Endodermal cell (in vitro differentiated cells): ENCODE measurements at regions not wholly inside any gene's neighbourhood (a gene's known extent, or its start where the extent isn't known, plus 50 kb on each side); places are given as distances from the start of the nearest gene placed in this dataset.

Experiments
- DNase-seq: peaks from one replicate; pipeline ENCODE4 v3.0.0-alpha.2; 2017
- H3K27ac ChIP-seq: 2 replicates; pipeline ENCODE4 v1.5.1; 2013; ENCODE audit warnings: mild to moderate bottlenecking, low read depth, low read length, moderate library complexity
- H3K27me3 ChIP-seq: 2 replicates; pipeline ENCODE4 v1.6.1; 2013; ENCODE audit warnings: mild to moderate bottlenecking, low read length, moderate library complexity; ENCODE audit not compliant: insufficient read depth, control insufficient read depth, poor library complexity, severe bottlenecking
- H3K36me3 ChIP-seq: 2 replicates; pipeline ENCODE4 v1.7.0; 2013; ENCODE audit warnings: mild to moderate bottlenecking, low read length, moderate library complexity; ENCODE audit not compliant: control insufficient read depth, insufficient read depth
- H3K4me1 ChIP-seq: one replicate; pipeline ENCODE4 v1.7.0; 2013; ENCODE audit warnings: low read length; ENCODE audit not compliant: control insufficient read depth, insufficient read depth
- H3K4me3 ChIP-seq: 2 replicates; pipeline ENCODE4 v1.5.1; 2013; ENCODE audit warnings: mild to moderate bottlenecking, low read length, moderate library complexity
- H3K9ac ChIP-seq: 2 replicates; pipeline ENCODE4 v1.6.1; 2013; ENCODE audit warnings: mild to moderate bottlenecking, low read length, moderate library complexity; ENCODE audit not compliant: poor library complexity, severe bottlenecking; ENCODE audit errors: extremely low read depth
- H3K9me3 ChIP-seq: 2 replicates; pipeline ENCODE4 v1.6.1; 2013; ENCODE audit warnings: mild to moderate bottlenecking, low read length, moderate library complexity; ENCODE audit not compliant: control insufficient read depth
- H3K27ac Mint-ChIP-seq: 2 replicates; pipeline ENCODE4 v1.8.0; 2020; ENCODE audit warnings: mixed read lengths
- H3K27me3 Mint-ChIP-seq: 2 replicates; pipeline ENCODE4 v1.8.0; 2021; ENCODE audit warnings: mild to moderate bottlenecking, mixed read lengths; ENCODE audit not compliant: insufficient read depth
- H3K36me3 Mint-ChIP-seq: 2 replicates; pipeline ENCODE4 v1.8.0; 2020; ENCODE audit warnings: low read depth, mixed read lengths
- H3K4me1 Mint-ChIP-seq: 2 replicates; pipeline ENCODE4 v1.8.0; 2020; ENCODE audit warnings: mixed read lengths
- H3K4me3 Mint-ChIP-seq: 2 replicates; pipeline ENCODE4 v1.8.0; 2020; ENCODE audit warnings: mild to moderate bottlenecking, moderate library complexity, mixed read lengths
- H3K9me3 Mint-ChIP-seq: 2 replicates; pipeline ENCODE4 v1.8.0; 2020; ENCODE audit warnings: mild to moderate bottlenecking, mixed read lengths
- CTCF ChIP-seq: fragments of 200-600 bp; sonication (generic); conservative IDR thresholded peaks from 2 replicates; pipeline ENCODE4 v1.5.0; 2021; ENCODE audit warnings: antibody characterized with exemption, mild to moderate bottlenecking
- WGBS, 2 experiments: methylation state at CpG; one replicate each; pipeline versions ENCODE4 v1.1.5 to v1.1.7; 2013; ENCODE audit warnings: missing lambda C conversion rate in 2 of 2, mixed read lengths in 1 of 2; ENCODE audit not compliant: insufficient coverage in 1 of 2, insufficient read length in 1 of 2; 5-methylcytosine and 5-hydroxymethylcytosine counted together

DNA sequence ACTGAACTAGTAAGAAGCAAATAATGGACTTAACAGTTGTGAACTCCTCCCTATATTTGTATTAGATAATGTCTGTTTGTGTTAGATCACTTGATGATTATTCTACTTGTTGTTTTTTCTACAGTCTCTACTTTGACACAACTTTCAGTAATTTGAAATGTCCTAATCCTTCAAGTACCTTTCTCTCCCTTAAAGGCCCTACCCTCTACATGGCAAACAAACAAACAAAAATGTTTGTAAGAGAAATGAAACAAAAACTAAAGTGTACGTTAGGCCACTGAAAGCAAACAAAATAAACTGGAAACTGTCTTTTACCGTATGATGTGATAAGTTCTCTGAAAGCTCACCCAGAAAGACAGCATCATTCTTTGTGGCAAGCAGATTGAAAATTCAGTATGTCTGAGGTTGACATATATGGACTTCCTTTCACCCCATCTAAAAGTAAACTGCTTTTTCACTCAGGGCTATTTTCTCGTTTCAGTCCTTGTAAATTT, 255.9 kb upstream of the SNX7 start:
- Mint-ChIP-seq H3K27me3 (peaks cover 2% of the 10 kb centered on the region), H3K27ac (no peak overlapping the region), H3K4me3 (no peak overlapping the region), H3K4me1 (peaks cover 30% of the 10 kb centered on the region), H3K9me3 (no peaks in the 10 kb centered on the region), H3K36me3 (no peaks in the 10 kb centered on the region)
- no peak for DNase-seq
- H3K4me1 ChIP-seq: peaks cover 9% of the 10 kb centered on the region
- H3K27me3 ChIP-seq: no peaks in the 10 kb centered on the region
- no peak overlapping the region for H3K27ac ChIP-seq
- no peaks in the 10 kb centered on the region for H3K9me3 ChIP-seq
- no peak overlapping the region for H3K4me3 ChIP-seq
- WGBS, 2 experiments: 40 to 58% methylated on average over 2 to 3 of the region's 3 CpGs
- H3K9ac ChIP-seq: no peak overlapping the region
- TF ChIP-seq CTCF: no peak
- H3K36me3 ChIP-seq: no peaks in the 10 kb centered on the region

DNA sequence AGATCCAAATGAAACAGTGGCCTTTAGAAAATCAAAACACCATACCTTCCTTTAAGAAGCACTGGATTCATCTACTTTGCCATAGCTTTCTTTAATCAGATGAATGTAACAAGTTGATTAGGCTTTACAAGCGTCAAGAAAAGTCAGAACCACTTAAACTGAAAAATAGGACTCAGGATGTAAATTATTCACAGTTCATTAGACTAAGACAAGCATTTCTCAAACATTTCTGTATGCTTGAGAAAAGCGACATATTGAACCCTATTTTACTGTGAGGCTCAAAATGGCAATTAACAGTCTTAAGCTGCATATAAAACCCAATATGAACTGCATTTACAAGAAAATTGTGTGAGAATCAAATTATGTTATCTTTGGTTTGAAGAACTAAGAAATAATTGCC, 256.7 kb upstream of the SNX7 start:
- Mint-ChIP-seq H3K27ac (no peak overlapping the region), H3K36me3 (no peaks in the 10 kb centered on the region)

DNA sequence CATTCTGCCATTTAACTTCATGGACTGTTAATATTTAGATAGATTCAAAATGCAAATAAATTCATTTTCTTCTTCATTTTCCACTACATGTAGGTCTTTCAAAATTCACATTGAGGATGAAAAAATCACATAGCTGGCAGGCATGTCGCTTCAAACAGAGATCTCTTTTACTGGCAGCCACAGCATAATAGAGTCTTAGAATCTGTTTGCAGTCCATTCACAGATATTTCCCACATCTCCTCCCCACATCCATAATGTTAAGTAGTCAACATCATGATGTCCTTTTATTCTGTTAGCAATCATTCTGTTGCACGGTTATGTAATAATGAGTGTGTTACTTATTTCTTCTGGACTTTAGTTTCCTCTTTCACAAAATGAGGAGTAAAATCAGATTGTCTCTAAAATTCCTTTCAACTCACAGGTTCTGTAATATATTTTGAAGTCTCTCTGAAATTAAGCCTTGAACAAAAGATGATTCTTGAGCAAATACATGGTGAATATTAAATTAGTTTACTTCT, 257.5 kb upstream of the SNX7 start:
- Mint-ChIP-seq H3K4me1 (peaks cover 30% of the 10 kb centered on the region), H3K9me3 (no peaks in the 10 kb centered on the region), H3K4me3 (no peak overlapping the region), H3K36me3 (no peaks in the 10 kb centered on the region), H3K27ac (no peak overlapping the region), H3K27me3 (peaks cover 2% of the 10 kb centered on the region)
- Histone ChIP-seq H3K27ac (no peak overlapping the region), H3K9ac (no peak overlapping the region), H3K27me3 (no peaks in the 10 kb centered on the region), H3K9me3 (no peaks in the 10 kb centered on the region), H3K36me3 (no peaks in the 10 kb centered on the region), H3K4me1 (peaks cover 9% of the 10 kb centered on the region), H3K4me3 (no peak overlapping the region)
- no peak for DNase-seq
- 90% methylated on average over 1 to 2 of the region's 2 CpGs for WGBS, 2 experiments
- no peak for TF ChIP-seq CTCF

More for the DNA sequence above, 256.7 kb upstream of the SNX7 start:
- no peak for DNase-seq
- TF ChIP-seq CTCF: no peak
- H3K9ac ChIP-seq: no peak overlapping the region
- H3K27me3 Mint-ChIP-seq: peaks cover 2% of the 10 kb centered on the region
- no peaks in the 10 kb centered on the region for H3K27me3 ChIP-seq
- peaks cover 9% of the 10 kb centered on the region for H3K4me1 ChIP-seq
- no peak overlapping the region for H3K4me3 ChIP-seq
- no peaks in the 10 kb centered on the region for H3K36me3 ChIP-seq
- H3K9me3 ChIP-seq: no peaks in the 10 kb centered on the region
- 64 to 80% methylated on average over 1 to 2 of the region's 2 CpGs for WGBS, 2 experiments
- H3K4me1 Mint-ChIP-seq: peaks cover 30% of the 10 kb centered on the region
- H3K9me3 Mint-ChIP-seq: no peaks in the 10 kb centered on the region
- H3K27ac ChIP-seq: no peak overlapping the region
- H3K4me3 Mint-ChIP-seq: no peak overlapping the region
